ENCODE measurements at regions not wholly inside any gene's neighbourhood (a gene's known extent, or its start where the extent isn't known, plus 50 kb on each side); places are given as distances from the start of the nearest gene placed in this dataset.

DNA sequence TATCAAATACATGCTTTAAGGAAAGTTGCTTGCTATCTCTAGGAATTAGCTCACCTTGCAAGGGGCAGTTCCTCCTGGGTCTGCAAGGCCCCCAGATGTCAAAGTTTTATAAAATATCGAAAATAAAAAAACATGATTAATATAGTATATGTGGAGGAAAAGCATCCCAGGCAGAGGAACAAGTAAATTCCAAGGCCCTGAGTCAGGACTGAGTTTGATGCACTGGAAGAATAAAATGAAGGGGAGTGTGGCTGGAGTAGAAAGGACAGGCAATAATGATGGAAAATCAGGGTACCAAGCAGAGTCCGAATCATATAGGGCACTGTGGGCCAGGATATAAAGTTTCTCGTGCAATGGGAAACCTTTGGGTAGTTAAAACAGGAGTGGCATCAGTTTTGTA, 112.4 kb upstream of the EEPD1 start:
- Histone ChIP-seq H3K4me3 (no peak overlapping the region), H3K36me3 (no peaks in the 10 kb centered on the region), H3K4me1 (peaks cover 0 to 13% (median 9%) of the 10 kb centered on the region in 4 donors), H3K27ac (no peak overlapping the region), H3K9me3 (no peaks in the 10 kb centered on the region), H3K27me3 (no peaks in the 10 kb centered on the region)
- in situ Hi-C loops (cut with MboI; ENCODE audit: low pct_ligation_motif_present in 1 of 4, low pct_unique_long_range_greater_than_20kb in 1 of 4, low sequenced_read_pairs in 3 of 4) (no loop called here), intact Hi-C loops (cut with DNase I; ENCODE audit: low total_unique reads) (no loop called here)
- TF ChIP-seq, protein P1, sequence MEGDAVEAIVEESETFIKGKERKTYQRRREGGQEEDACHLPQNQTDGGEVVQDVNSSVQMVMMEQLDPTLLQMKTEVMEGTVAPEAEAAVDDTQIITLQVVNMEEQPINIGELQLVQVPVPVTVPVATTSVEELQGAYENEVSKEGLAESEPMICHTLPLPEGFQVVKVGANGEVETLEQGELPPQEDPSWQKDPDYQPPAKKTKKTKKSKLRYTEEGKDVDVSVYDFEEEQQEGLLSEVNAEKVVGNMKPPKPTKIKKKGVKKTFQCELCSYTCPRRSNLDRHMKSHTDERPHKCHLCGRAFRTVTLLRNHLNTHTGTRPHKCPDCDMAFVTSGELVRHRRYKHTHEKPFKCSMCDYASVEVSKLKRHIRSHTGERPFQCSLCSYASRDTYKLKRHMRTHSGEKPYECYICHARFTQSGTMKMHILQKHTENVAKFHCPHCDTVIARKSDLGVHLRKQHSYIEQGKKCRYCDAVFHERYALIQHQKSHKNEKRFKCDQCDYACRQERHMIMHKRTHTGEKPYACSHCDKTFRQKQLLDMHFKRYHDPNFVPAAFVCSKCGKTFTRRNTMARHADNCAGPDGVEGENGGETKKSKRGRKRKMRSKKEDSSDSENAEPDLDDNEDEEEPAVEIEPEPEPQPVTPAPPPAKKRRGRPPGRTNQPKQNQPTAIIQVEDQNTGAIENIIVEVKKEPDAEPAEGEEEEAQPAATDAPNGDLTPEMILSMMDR (IDR thresholded peaks at IDR 0.05): no peak
- TF ChIP-seq POLR2AphosphoS5 (IDR thresholded peaks at IDR 0.05) (no peak), EP300 (IDR thresholded peaks at IDR 0.05; ENCODE audit: low read depth) (no peak), POLR2A (IDR thresholded peaks at IDR 0.05) (no peak)
- WGBS, 2 donors (ENCODE audit: low coverage in 1 of 2): 84 to 88% methylated on average over 2 to 3 of the region's 3 CpGs
- DNase-seq: no peak

DNA sequence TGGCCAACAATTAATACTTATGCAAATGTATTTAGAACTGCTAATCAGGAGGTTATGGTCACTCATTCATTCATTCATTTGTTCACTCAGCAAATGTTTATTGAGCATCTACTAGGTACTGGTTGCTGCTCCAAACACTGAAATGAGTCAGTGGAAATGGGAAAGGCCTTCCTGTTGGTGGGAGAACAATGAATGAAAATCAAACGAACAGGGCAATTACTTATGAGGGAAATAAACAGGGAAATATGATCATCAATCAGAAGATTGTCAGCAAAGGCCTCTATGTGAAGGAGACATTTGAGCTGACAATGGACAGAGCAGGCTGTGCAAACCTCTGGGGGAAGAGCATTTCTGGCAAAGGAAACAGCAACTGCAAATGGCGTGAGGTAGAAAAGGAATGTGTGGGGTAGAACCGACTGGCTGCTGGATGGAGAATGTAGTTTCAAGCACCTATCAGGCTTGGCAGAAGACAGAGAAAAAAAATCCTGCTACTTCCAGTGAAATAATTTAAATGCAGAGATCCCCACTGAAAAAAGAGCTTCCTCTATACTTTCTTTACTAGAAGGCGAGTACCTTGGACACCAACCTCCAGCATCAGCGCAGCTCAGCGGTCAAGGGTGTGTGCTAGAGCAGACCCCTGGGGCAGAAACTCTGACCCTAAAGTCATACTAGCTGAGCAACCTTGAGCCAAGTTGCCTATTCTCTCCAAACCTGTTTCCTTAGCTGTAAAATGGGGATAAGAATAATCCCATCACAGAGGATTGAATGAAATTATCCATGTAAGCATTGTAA, 108.8 kb upstream of the EEPD1 start:
- no peak for DNase-seq
- TF ChIP-seq, protein P1 (IDR thresholded peaks at IDR 0.05): no peak
- TF ChIP-seq POLR2AphosphoS5 (IDR thresholded peaks at IDR 0.05): no peak
- TF ChIP-seq POLR2A (IDR thresholded peaks at IDR 0.05): no peak
- no peak for TF ChIP-seq EP300 (IDR thresholded peaks at IDR 0.05; ENCODE audit: low read depth)
- no peak overlapping the region for H3K4me3 ChIP-seq
- no peaks in the 10 kb centered on the region for H3K27me3 ChIP-seq
- peak overlapping the region in 1 of 4 donors; percentile 41 for H3K27ac ChIP-seq
- no peaks in the 10 kb centered on the region for H3K9me3 ChIP-seq
- WGBS, 2 donors (ENCODE audit: low coverage in 1 of 2): 79 to 82% methylated on average over 3 to 6 of the region's 6 CpGs
- no peaks in the 10 kb centered on the region for H3K36me3 ChIP-seq
- intact Hi-C loops (cut with DNase I; ENCODE audit: low total_unique reads) (no loop called here), in situ Hi-C loops (cut with MboI; ENCODE audit: low pct_ligation_motif_present in 1 of 4, low pct_unique_long_range_greater_than_20kb in 1 of 4, low sequenced_read_pairs in 3 of 4) (no loop called here)
- H3K4me1 ChIP-seq: peaks cover 0 to 6% (median 3%) of the 10 kb centered on the region in 4 donors

- H3K27me3 ChIP-seq: no peaks in the 10 kb centered on the region
- intact Hi-C loops (cut with DNase I; ENCODE audit: low total_unique reads) (no loop called here), in situ Hi-C loops (cut with MboI; ENCODE audit: low pct_ligation_motif_present in 1 of 4, low pct_unique_long_range_greater_than_20kb in 1 of 4, low sequenced_read_pairs in 3 of 4) (no loop called here)
- WGBS, 2 donors (ENCODE audit: low coverage in 1 of 2): 85% methylated on average over 2 of the region's 2 CpGs; no CpG with 5 or more reads in 1 of the 2 donors
- no peaks in the 10 kb centered on the region for H3K36me3 ChIP-seq
- H3K27ac ChIP-seq: peak overlapping the region; percentile 11 to 41 (median 28)
- H3K4me1 ChIP-seq: peaks cover 0 to 6% (median 3%) of the 10 kb centered on the region in 4 donors
- TF ChIP-seq EP300 (IDR thresholded peaks at IDR 0.05; ENCODE audit: low read depth) (no peak), POLR2AphosphoS5 (IDR thresholded peaks at IDR 0.05) (peak in 1 of 3 donors; percentile 12), POLR2A (IDR thresholded peaks at IDR 0.05) (no peak)
- TF ChIP-seq, protein P1 (IDR thresholded peaks at IDR 0.05): no peak
- no peak overlapping the region for H3K4me3 ChIP-seq
- no peak for DNase-seq
- H3K9me3 ChIP-seq: no peaks in the 10 kb centered on the region
Measured at GRCh38 chr7:36045326-36045725, 107.7 kb upstream of the EEPD1 start.

GRCh38 chr7:36045830-36046341, 107.2 kb upstream of the EEPD1 start:
- Histone ChIP-seq H3K36me3 (no peaks in the 10 kb centered on the region), H3K27me3 (no peaks in the 10 kb centered on the region), H3K4me3 (no peak overlapping the region), H3K4me1 (peaks cover 0 to 6% (median 3%) of the 10 kb centered on the region in 4 donors), H3K9me3 (no peaks in the 10 kb centered on the region), H3K27ac (peak overlapping the region; percentile 11 to 41 (median 28))
- in situ Hi-C loops (cut with MboI; ENCODE audit: low pct_ligation_motif_present in 1 of 4, low pct_unique_long_range_greater_than_20kb in 1 of 4, low sequenced_read_pairs in 3 of 4): no loop called here
- no peak for DNase-seq
- intact Hi-C loops (cut with DNase I; ENCODE audit: low total_unique reads): no loop called here
- TF ChIP-seq POLR2AphosphoS5 (IDR thresholded peaks at IDR 0.05) (no peak), EP300 (IDR thresholded peaks at IDR 0.05; ENCODE audit: low read depth) (no peak), POLR2A (IDR thresholded peaks at IDR 0.05) (no peak)
- TF ChIP-seq, protein P1 (IDR thresholded peaks at IDR 0.05): no peak
- 72 to 76% methylated on average over 3 of the region's 3 CpGs for WGBS, 2 donors (ENCODE audit: low coverage in 1 of 2)
